ENCODE measurements at regions not wholly inside any gene's neighbourhood (a gene's known extent, or its start where the extent isn't known, plus 50 kb on each side); places are given as distances from the start of the nearest gene placed in this dataset.

GRCh38 chr11:27193434-27194225 is 153.0 kb downstream of the BBOX1 start:
- DNase-seq (ENCODE audit: low read depth): no peak

DNA sequence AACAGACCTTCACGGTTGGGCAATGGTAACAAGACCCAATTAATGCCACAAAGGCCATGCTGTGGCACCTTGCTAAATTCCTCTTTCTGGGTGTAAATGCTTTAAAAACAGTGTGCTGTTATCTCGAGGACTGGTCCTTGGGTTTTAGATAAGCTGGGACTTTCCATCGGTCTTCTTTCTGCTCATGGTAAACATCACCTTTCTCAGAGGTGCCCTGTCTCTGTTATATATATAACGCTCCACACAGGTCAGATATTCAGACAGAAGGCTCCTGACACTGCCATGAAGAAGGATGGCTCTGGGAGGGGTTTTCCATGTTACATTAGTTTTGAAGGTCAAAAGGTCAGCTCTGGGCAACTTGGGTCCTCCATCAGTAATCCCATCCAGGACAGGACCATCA is 151.6 kb downstream of the BBOX1 start:
- no peak for DNase-seq (ENCODE audit: low read depth)

DNA sequence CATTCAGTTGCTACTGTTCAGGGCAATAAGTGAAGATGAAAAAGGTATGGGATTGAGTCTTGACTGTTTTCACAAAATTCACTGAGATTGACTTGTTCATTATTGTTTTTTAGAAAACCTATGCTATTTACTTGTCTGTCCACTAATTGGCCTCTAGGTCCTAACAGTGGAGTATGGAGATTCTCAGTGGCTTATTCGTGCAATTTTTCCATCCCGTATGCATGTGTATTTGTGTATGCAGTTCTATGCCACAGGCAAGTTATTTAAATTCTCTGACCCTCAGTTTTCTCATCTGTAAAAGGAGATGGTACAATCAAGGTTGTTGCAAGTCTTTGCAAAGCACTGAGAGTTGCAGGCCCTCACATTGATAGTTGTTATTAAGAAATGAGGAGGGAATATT is 151.0 kb downstream of the BBOX1 start:
- no peak for DNase-seq (ENCODE audit: low read depth)

GRCh38 chr11:27188696-27189095 is 148.1 kb downstream of the BBOX1 start:
- DNase-seq (ENCODE audit: low read depth): no peak

DNA sequence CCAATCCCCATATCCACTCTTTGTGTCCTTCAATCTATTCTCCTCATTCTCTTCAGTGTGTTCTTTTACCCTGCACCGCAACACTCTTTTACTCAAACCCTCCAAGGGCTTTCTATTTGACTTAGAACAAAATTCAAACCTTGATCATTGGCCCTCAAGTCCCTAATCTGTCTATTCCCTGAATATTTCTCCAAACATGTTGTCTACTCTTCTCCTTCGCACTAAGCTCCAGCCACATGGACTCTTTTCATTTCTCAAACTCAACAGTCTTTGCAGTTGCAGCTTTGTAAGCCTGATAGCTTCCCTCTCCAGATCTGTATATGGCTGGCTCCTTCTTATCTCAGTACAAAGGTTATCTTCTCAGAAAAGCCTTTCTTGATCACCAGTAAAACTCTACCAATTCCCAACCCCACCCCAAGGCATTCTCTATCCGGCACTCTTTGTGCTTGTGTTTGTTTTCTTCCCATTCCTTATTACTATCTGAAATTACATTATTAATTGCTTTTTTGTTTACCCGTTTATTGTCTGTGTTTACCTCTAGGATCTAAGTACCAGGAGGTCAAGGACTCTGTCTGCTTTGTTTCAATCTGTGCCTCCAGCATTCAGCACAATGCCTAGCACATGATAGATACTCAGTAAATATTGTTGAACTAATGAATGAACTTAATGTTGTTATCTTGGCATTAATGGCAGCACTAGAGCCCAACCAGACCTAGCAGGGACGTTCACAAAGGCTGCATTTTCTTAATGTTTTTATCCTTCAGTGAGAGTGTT is 147.4 kb downstream of the BBOX1 start:
- no peak for DNase-seq (ENCODE audit: low read depth)

- no peak for DNase-seq (ENCODE audit: low read depth)
Observed at GRCh38 chr11:27187075-27187847, 146.6 kb downstream of the BBOX1 start.

GRCh38 chr11:27186580-27186979 is 146.0 kb downstream of the BBOX1 start:
- no peak for DNase-seq (ENCODE audit: low read depth)

GRCh38 chr11:27184458-27185312 is 144.1 kb downstream of the BBOX1 start:
- no peak for DNase-seq (ENCODE audit: low read depth)

GRCh38 chr11:27183672-27184457 is 143.2 kb downstream of the BBOX1 start:
- peak; percentile 77 for DNase-seq (ENCODE audit: low read depth)

GRCh38 chr11:27179334-27179733 is 138.7 kb downstream of the BBOX1 start:
- DNase-seq (ENCODE audit: low read depth): no peak

DNA sequence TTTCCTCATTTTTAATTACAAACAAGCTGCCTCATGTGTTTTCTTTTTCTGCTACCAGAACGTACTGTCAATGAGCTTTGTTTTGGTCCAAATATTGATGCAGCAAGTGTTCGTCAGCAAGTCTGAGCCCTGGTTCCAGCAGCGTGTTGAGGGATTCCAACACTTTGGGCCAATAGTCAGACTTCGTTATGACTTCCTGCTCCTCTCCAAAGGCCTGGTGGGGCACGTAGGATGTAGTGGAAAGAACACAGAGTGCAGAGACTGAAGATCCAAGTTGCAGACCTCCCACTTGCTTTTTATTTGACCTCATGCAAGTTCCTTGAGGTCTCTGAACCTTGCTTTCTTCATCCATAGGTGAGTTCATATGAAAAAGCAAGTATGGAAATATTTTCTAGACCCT is 138.2 kb downstream of the BBOX1 start:
- no peak for DNase-seq (ENCODE audit: low read depth)

Data from myocyte (in vitro differentiated cells).